Fibroblast of skin of scalp (primary cell): ENCODE measurements at regions not wholly inside any gene's neighbourhood (a gene's known extent, or its start where the extent isn't known, plus 50 kb on each side); places are given as distances from the start of the nearest gene placed in this dataset.
"Not testable (repeated sequence)": the region's sequence is repeated elsewhere in the genome, so short reads cannot be mapped to it uniquely, and the experiment has no call there.

Experiments used
- DNase-seq: peaks from one replicate; pipeline ENCODE4 v3.0.0-alpha.2; 2013

DNA sequence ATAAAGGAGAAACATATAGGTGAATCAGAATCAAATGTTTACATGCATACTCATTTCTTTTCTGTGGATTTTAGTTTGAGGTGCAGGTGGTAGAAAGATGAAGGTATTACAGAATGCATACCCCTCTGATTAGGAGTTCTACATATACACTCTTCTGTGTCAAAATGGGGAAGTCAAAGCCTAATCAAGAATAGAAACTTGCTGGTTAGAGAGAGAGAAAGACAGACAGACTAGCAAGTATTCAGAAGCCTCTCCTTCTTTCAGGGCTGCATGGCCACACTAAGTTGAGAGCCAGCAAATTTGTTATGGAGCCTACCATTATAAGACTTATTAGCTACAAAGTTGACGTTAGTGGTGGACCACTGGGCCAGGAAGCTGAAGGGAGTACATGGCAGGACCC lies 358.3 kb upstream of the EYS start:
- no peak for DNase-seq

GRCh38 chr6:66057034-66057433 lies 350.0 kb upstream of the EYS start:
- DNase-seq: no peak

DNA sequence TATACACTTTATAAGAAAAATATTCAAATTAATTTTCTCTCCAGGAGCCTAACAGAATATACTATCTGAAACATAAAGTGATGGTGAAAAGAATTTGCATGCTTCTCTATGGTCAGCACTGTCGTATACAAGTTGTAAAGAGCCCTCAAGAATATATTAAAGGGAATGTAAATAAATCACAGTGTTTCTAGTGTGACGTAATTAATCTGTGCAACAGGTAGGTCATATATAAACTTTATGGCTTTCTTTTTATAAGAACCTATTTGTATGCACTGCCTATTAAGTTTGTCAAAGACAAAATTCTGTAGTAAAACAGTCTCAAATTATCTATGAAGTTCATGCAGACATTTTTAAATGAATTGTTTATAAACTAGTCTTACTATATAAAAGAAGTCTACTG lies 347.9 kb upstream of the EYS start:
- DNase-seq: no peak

DNA sequence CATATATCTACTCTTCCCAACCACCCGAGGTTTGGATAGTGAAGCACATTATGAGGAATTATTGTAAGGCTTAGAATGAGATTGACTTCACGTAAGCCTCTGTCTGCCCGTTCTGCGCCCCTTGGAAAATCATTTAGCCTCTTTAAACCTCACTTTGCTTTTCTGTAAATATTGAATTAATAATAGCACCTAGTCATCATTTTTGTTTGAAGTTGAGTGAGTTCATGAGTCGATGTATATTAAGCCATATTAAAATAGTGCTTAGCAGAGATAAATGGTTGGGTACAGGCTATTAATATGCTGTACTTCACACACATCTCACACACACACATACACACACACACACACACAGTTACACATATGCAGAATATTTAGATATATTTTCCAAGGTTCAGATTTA lies 344.8 kb upstream of the EYS start:
- no peak for DNase-seq

- no peak for DNase-seq
These were observed 341.9 kb upstream of the EYS start for GRCh38 chr6:66048684-66049474.

GRCh38 chr6:66032626-66033025 lies 325.6 kb upstream of the EYS start:
- DNase-seq: no peak

- no peak for DNase-seq
These were observed 322.4 kb upstream of the EYS start for GRCh38 chr6:66029391-66029790.

DNA sequence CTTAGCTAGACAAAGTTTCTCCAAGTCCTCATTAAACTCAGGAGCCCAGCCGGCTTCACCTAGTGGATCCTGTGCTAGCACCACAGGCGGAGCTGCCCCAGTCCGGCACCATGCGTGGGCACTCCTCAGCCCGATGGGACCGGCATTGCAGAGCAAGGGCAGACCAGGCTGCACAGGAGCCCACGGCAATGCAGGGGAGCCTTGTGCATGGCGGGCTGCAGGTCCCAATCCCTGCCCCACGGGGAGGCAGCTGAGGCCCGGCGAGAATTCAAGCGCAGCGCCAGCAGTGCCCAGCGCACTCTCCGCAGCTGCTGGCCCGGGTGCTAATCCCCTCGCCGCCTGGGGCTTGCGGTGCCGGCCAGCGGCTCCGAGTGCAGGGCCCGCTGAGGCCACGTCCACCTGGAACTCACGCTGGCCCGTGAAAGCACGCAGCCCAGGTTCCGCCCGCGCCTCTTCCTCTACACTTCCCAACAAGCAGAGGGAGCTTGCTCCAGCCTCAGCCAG lies 292.3 kb upstream of the EYS start:
- DNase-seq: no peak

DNA sequence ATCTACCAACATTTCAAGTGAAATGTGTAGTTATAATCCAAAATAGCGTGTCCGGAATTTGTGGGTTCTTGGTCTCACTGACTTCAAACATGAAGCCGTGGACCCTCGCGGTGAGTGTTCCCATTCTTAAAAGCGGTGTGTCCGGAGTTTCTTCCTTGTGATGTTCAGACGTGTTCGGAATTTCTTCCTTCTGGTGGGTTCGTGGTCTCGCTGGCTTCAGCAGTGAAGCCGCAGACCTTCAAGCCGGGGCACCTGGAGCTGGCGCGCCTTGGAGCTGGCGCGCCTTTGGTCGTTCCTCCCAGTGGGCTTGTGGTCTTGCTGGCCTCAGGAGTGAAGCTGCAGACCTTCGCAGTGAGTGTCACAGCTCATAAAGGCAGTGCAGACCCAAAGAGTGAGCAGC lies 291.5 kb upstream of the EYS start:
- DNase-seq: no peak

- DNase-seq: no peak
These were observed 290.5 kb upstream of the EYS start for GRCh38 chr6:65997539-65997938.

DNA sequence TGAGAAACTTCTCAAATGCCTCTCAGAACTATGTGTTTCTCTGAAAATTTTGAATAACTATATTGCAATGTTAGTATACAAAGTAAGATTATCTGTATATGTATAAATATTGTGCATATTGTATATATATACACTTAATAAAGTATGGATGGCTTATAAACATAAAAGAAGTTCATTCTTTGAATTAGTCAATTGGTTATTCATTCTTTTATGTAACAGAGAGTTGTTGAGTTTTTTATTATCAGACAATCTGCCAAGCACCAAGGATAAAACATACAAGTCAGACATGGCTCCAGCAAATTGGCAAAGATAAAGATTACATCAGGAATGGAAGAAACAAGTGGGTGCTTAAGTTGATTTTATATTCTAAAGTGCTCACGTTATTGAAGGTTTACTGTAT lies 289.1 kb upstream of the EYS start:
- no peak for DNase-seq

GRCh38 chr6:65989676-65990075 lies 282.6 kb upstream of the EYS start:
- no peak for DNase-seq

DNA sequence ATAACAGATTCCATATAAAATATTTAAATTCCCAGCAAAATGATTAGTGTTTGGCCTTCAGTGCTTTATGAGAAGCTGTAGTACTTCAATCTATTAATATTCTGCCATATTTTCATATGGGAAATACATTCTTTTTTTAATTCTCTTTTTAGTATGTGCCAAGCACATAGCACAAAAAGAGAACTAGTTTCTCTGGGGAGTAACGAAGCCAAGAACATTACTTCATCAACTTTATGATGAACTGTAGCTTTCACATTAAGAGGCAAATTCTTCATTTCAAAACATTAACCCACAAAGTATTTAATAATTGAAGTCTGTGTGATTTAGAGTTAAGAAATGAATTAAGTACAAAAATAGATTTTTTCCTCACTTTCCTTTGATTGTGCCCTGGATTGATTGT lies 281.0 kb upstream of the EYS start:
- DNase-seq: no peak

DNA sequence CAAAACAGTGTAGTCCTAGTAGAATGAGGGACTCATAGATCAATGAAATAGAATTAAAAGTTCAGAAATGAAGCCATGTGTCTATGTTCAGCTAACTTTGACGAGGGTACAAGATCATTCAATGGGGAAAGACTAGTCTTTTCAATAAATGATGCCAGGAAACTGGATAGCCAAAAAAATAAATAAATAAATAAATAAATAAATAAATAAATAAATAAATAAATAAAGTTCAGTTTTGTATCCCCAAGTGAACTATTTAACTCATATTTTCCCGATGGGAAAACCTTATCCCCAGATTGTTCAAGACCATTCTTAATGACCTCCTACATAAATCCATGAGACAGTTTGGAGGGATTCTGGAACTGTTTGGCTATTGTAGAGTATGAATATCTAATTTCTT lies 277.1 kb upstream of the EYS start:
- DNase-seq: no peak

DNA sequence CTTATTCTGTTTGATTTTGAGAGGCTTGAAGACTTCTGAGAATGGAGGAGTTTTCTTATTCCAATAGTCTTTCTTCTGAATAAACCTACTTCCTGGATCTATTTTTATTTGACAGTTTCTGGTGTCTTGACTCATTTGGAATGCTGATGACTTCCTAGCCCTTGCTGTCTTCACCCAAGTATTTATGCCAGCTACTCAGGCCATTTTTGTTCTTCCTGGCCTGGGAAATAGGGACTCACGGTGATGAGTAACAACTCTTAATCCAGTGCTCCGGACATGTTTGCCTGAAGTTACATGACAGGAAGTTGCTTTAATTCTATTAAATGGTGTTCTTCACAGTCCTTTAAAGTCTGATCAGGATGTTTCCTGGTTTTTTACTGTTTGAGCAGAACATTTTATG lies 272.1 kb upstream of the EYS start:
- DNase-seq: peak; percentile 23

DNA sequence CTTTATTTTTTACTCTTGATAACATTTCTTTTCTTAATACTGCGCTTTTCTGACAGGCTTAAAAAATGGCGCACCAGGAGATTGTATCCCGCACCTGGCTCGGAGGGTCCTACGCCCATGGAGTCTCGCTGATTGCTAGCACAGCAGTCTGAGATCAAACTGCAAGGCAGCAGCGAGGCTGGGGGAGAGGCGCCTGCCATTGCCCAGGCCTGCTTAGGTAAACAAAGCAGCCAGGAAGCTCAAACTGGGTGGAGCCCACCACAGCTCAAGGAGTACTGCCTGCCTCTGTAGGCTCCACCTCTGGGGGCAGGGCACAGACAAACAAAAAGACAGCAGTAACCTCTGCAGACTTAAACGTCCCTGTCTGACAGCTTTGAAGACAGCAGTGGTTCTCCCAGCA lies 264.2 kb upstream of the EYS start:
- not testable (repeated sequence) for DNase-seq

GRCh38 chr6:65964261-65964660 lies 257.2 kb upstream of the EYS start:
- DNase-seq: no peak

GRCh38 chr6:65955034-65955433 lies 248.0 kb upstream of the EYS start:
- DNase-seq: no peak

DNA sequence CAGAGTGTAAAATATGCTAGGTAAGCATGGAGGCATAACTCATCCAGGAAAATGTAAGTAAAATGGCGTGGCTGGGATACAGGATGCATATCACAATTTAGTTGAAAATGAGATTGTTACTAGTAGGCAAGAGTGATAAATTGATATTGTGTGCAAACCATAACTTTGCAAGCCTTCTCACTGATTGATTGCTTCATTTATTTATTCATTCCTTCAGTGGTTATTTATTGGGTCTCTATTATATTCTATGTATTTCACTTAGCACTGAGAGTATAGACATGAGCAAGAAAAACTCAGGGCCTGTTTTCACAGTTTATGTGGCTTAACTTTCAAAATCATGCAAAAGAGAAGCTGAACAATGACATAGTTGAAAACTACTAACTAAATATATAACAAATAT lies 241.0 kb upstream of the EYS start:
- no peak for DNase-seq

DNA sequence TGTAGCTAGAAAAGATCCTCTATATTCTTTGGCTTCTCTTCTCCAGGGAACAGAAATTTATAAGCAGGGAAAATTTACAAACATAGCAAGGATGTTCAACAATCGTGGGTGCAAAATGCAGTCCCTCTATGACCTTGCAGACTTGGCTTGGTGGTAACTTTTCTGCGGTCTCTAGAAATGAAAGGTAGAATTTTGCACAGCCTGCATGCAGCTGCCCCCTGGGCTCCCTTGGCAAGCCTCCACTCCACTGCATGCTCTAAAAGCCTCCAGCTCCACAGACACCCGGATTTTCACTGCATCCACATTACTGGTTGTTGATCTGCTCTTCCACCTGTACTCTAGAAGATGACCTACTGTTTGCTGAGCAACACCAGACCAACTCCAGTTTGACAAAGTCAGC lies 236.5 kb upstream of the EYS start:
- DNase-seq: no peak

DNA sequence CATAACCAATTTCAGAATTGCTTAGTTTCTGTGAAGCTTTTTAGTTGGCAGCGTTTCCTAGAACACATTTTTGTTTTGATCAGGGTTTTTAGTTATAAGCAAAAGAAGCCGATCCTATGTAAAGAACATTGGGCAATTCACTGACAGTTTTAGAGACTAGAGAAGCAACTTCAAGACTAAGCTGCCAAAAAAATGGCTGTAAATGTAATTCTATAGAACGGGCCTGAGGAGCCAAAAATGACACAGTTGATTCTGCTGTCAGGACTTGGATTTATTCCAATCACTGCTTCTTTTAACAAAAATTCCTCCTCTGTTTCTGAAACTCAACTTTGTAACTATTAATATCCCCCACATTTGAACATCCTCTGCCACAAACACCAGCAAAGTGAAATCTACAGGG lies 236.0 kb upstream of the EYS start:
- no peak for DNase-seq

GRCh38 chr6:65938000-65938399 lies 231.0 kb upstream of the EYS start:
- peak; percentile 22 for DNase-seq

- DNase-seq: no peak
These were observed 228.4 kb upstream of the EYS start for GRCh38 chr6:65935412-65935811.

DNA sequence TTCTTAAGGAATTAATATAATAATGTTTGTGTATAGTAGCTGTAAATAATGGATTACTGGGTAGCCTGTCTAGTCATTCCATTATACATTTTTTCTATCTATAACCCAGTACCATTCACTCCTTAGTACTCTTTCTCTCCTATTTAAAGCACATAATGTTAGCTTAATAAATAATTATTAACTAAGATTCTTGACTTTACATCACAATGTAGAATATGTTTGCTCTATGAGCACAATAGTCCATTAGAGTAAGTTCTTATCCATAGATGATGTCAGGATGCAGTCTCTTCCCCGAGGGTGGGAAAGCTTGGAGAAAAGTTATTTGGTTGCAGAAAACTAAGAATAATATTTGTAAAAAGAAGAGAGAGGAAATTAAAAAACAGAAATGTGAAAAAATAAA lies 226.4 kb upstream of the EYS start:
- no peak for DNase-seq

GRCh38 chr6:65927141-65927540 lies 220.1 kb upstream of the EYS start:
- no peak for DNase-seq
